Lower lobe of right lung (tissue), 2 donors: ENCODE measurements at regions not wholly inside any gene's neighbourhood (a gene's known extent, or its start where the extent isn't known, plus 50 kb on each side); places are given as distances from the start of the nearest gene placed in this dataset.

Source experiments
- ATAC-seq, 2 donors: fragments of 200-7000 bp; cut with Tn5 transposase; one replicate each; pipeline ENCODE4 v1.9.1; 2020 to 2022; ENCODE audit warnings: mild to moderate bottlenecking in 2 of 2, moderate library complexity in 2 of 2
- DNase-seq: peaks from one replicate; pipeline ENCODE4 v3.0.0-alpha.2; 2020
- H3K27ac ChIP-seq: fragments of 200-600 bp; one replicate; pipeline ENCODE4 v1.8.0; 2022
- H3K27me3 ChIP-seq: fragments of 200-600 bp; one replicate; pipeline ENCODE4 v1.8.0; 2022; ENCODE audit warnings: low read depth
- H3K36me3 ChIP-seq: fragments of 200-600 bp; one replicate; pipeline ENCODE4 v1.8.0; 2022; ENCODE audit warnings: mild to moderate bottlenecking
- H3K4me1 ChIP-seq: fragments of 200-600 bp; one replicate; pipeline ENCODE4 v1.8.0; 2022
- H3K4me3 ChIP-seq: fragments of 200-600 bp; one replicate; pipeline ENCODE4 v1.8.0; 2022; ENCODE audit warnings: mild to moderate bottlenecking
- H3K9me3 ChIP-seq: fragments of 200-600 bp; one replicate; pipeline ENCODE4 v1.8.0; 2022
- CTCF ChIP-seq: fragments of 200-600 bp; IDR thresholded peaks from one replicate; pipeline ENCODE4 v1.8.0; 2022; ENCODE audit warnings: antibody characterized with exemption, mild to moderate bottlenecking
- intact Hi-C: fragments of 100-400 bp; cut with DNase I; formaldehyde crosslinking; loops from one replicate; pipeline ENCODE4 v1.11.0; 2022
- donor health status: DM: no; HTN: yes; CAD: no; lungs with severe emphysema.

DNA sequence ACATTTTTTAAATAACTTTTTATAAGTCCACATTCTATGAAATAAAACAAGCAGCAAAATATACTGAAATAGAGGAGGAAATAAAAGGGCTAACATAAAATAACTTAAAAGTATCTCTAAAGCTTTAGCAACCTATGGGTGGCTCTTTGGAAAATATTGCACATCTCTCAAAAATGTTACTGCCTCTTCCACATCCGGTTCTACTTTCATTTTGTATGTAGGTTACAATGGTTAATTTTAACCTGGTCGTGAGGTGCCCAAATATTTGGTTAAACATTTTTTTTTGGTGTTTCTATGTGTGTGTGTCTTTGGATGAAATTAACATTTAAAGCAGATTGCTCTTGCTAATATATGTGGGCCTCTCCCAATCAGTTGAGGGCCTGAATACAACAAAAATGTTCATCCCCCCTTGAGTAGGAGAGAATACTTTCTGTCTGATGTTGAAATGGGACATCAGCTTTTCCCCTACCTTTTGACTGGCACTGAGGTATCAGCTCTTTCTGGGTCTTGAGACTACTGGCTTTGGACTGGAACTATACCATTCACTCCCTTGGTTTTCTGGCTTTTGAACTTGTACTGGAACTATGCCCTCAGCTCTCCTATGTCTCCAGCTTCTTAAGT lies 353.0 kb downstream of the ADAM29 start:
- Histone ChIP-seq H3K4me3 (no peak overlapping the region), H3K36me3 (no peaks in the 10 kb centered on the region), H3K4me1 (no peaks in the 10 kb centered on the region), H3K27me3 (no peaks in the 10 kb centered on the region), H3K9me3 (no peaks in the 10 kb centered on the region), H3K27ac (no peak overlapping the region)
- no peak for DNase-seq
- no peak for ATAC-seq
- TF ChIP-seq CTCF: no peak
- intact Hi-C loops: no loop called here

DNA sequence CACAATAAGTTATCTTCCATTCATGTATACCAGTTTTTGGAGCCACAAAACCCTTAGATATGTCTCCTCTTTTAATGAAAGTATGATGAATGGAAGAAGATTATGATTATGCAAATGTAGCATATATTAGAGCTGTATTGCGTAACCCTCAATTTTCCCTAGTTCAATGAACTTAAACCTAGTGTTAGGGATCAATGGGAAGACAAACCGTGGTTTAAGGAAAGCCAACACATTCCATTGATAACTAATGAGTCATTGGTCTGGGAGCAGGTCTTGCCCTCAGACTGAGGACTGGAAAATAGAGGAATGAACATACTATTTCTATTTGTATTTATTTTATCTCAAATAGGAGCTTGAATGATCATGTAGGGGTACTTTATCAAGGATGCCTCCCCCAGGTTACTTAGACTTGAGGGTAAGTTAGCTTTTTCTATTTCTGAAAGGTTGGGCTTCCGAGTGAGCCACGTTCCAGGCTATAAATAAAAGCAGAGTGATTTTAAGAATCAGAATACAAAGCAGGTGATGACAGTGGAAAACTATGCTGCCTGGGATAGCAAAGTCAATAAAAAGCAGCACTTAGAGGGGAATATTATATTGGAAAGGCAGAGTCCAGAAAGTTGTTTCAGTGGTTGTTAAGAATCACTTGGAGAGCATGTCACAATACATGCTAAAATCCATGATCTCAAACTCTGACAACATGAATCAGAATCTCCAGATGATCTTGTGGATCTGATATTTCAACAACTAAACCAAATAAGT lies 356.0 kb downstream of the ADAM29 start:
- no peak overlapping the region for H3K4me3 ChIP-seq
- H3K4me1 ChIP-seq: no peaks in the 10 kb centered on the region
- H3K27me3 ChIP-seq: no peaks in the 10 kb centered on the region
- ATAC-seq (no peak), DNase-seq (no peak)
- H3K36me3 ChIP-seq: no peaks in the 10 kb centered on the region
- H3K27ac ChIP-seq: no peak overlapping the region
- intact Hi-C loops: no loop called here
- no peaks in the 10 kb centered on the region for H3K9me3 ChIP-seq
- TF ChIP-seq CTCF: no peak

DNA sequence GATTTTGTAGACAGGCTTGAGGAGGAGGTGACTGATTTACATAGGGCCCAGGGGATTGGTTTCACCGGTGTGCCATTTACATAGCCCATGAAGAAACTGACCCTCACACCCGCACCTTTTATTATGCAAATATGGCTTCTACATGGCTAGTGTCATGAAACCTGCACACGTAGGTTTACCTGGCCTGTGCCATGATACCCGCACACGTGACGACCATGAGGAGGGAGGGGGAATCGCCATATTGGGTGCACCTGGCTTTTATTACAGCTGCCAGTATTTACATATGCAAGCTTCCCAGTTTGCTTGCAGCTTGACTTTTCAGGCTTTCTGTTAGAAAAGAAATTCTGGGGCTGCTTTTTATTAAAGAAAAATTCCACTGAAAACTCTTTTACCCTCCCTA lies 359.7 kb downstream of the ADAM29 start:
- intact Hi-C loops: no loop called here
- Histone ChIP-seq H3K4me1 (no peaks in the 10 kb centered on the region), H3K27ac (no peak overlapping the region), H3K27me3 (no peaks in the 10 kb centered on the region), H3K36me3 (no peaks in the 10 kb centered on the region), H3K9me3 (no peaks in the 10 kb centered on the region), H3K4me3 (no peak overlapping the region)
- TF ChIP-seq CTCF: no peak
- no peak for DNase-seq
- ATAC-seq: no peak

- no peak for ATAC-seq
- no peak for DNase-seq
- Histone ChIP-seq H3K27ac (no peak overlapping the region), H3K27me3 (no peaks in the 10 kb centered on the region), H3K36me3 (no peaks in the 10 kb centered on the region), H3K9me3 (no peaks in the 10 kb centered on the region), H3K4me1 (no peaks in the 10 kb centered on the region), H3K4me3 (no peak overlapping the region)
- intact Hi-C loops: no loop called here
- no peak for TF ChIP-seq CTCF
Measured at GRCh38 chr4:175280153-175280552, 362.0 kb downstream of the ADAM29 start.

DNA sequence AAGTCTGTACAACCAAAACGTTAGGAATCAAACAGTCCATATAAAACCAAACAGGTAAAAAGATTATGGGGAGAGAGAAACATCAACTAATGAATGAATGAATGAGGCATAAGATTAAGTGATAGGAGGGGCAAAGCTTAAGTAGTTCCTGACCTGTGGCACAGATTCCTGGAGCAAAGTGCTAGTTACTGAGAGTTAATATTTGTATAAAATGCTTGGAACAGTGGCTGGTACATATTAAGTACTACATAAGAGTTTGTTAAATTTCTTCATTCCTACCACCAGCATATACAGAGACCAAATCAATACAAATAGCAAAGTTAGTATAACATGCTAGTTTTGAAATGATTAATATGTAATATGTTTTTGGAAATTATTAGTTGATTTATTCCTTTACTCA lies 363.7 kb downstream of the ADAM29 start:
- Histone ChIP-seq H3K4me1 (no peaks in the 10 kb centered on the region), H3K9me3 (no peaks in the 10 kb centered on the region), H3K36me3 (no peaks in the 10 kb centered on the region), H3K4me3 (no peak overlapping the region), H3K27me3 (no peaks in the 10 kb centered on the region), H3K27ac (no peak overlapping the region)
- intact Hi-C loops: no loop called here
- no peak for TF ChIP-seq CTCF
- ATAC-seq (peak in 1 of 2 donors; percentile 53), DNase-seq (no peak)
